Muscle of back (tissue), 3 donors: ENCODE measurements at regions not wholly inside any gene's neighbourhood (a gene's known extent, or its start where the extent isn't known, plus 50 kb on each side); places are given as distances from the start of the nearest gene placed in this dataset.
A peak's percentile ranks its signal among the peaks of the same experiment; 100 is the strongest.

Source experiments
- DNase-seq, 3 donors: peaks; one replicate each; pipeline versions ENCODE4 v3.0.0 to v3.0.0-alpha.2; 2013

GRCh38 chr21:17901458-17902079 lies 82.4 kb upstream of the C21orf91 start:
- DNase-seq, result peak in 1 of 3 donors; percentile 52

GRCh38 chr21:17900990-17901385 lies 81.8 kb upstream of the C21orf91 start:
- peak in 1 of 3 donors; percentile 43 for DNase-seq

- no peak for DNase-seq
These were observed 81.3 kb upstream of the C21orf91 start for GRCh38 chr21:17900281-17900989.

- no peak for DNase-seq
These were observed 70.0 kb upstream of the C21orf91 start for GRCh38 chr21:17889171-17889570.

GRCh38 chr21:17869115-17869514 lies 50.0 kb upstream of the C21orf91 start:
- DNase-seq, result no peak
